Heart left ventricle (tissue), 16 donors: ENCODE measurements at regions not wholly inside any gene's neighbourhood (a gene's known extent, or its start where the extent isn't known, plus 50 kb on each side); places are given as distances from the start of the nearest gene placed in this dataset.

Experiments used
- ATAC-seq, 4 donors: fragments of 200-7000 bp; cut with Tn5 transposase; one replicate each; pipeline ENCODE4 v1.9.1; 2020 to 2022; ENCODE audit warnings: moderate library complexity in 4 of 4, mild to moderate bottlenecking in 3 of 4, moderate number of reproducible peaks in 1 of 4
- DNase-seq, 5 donors: peaks; one replicate each; pipeline ENCODE4 v3.0.0-alpha.2; 2020
- H3K27ac ChIP-seq, 12 donors: fragments of 200-600 bp; sonication (generic) in 4 of 12; one replicate each; pipeline versions ENCODE4 v1.5.0 to v1.8.0; 2016 to 2022; ENCODE audit warnings: mild to moderate bottlenecking in 2 of 12
- H3K27me3 ChIP-seq, 9 donors: fragments of 200-600 bp; sonication (generic) in 2 of 9; one replicate each; pipeline versions ENCODE4 v1.5.1 to v1.8.0; 2016 to 2022; ENCODE audit warnings: mild to moderate bottlenecking in 3 of 9
- H3K36me3 ChIP-seq, 9 donors: fragments of 200-600 bp; sonication (generic) in 2 of 9; one replicate each; pipeline versions ENCODE4 v1.5.0 to v1.8.0; 2018 to 2022; ENCODE audit warnings: mild to moderate bottlenecking in 2 of 9
- H3K4me1 ChIP-seq, 12 donors: fragments of 200-600 bp; sonication (generic) in 4 of 12; one replicate each; pipeline versions ENCODE4 v1.5.0 to v1.8.0; 2016 to 2022; ENCODE audit warnings: mild to moderate bottlenecking in 3 of 12
- H3K4me3 ChIP-seq, 12 donors: fragments of 200-600 bp; sonication (generic) in 4 of 12; one replicate each; pipeline versions ENCODE4 v1.5.0 to v1.8.0; 2017 to 2022; ENCODE audit warnings: mild to moderate bottlenecking in 9 of 12, moderate library complexity in 4 of 12
- H3K9me3 ChIP-seq, 12 donors: fragments of 200-600 bp; sonication (generic) in 4 of 12; one replicate each; pipeline versions ENCODE4 v1.5.0 to v1.8.0; 2016 to 2022; ENCODE audit warnings: mild to moderate bottlenecking in 1 of 12
- POLR2A ChIP-seq, 2 donors: fragments of 450-650 bp; IDR thresholded peaks; one replicate each; pipeline ENCODE4 v1.6.1; 2017; ENCODE audit warnings: antibody characterized with exemption in 2 of 2, mild to moderate bottlenecking in 2 of 2, moderate library complexity in 2 of 2
- WGBS, 4 donors: extraction: QIAGEN DNeasy Blood & Tissue Kit in 2 of 4; methylation state at CpG; one replicate each; pipeline versions ENCODE4 v1.1.5 to v1.1.7; 2013 to 2018; 5-methylcytosine and 5-hydroxymethylcytosine counted together
- intact Hi-C, 10 donors: fragments of 100-400 bp; cut with DNase I; formaldehyde crosslinking; loops; one replicate each; pipeline versions ENCODE4 v1.11.1 to v1.14.2; 2022
- TF ChIP-seq, protein P1 (sequence below), 12 donors: fragments of 200-600 bp; sonication (generic) in 4 of 12; IDR thresholded peaks; one replicate each; pipeline versions ENCODE4 v1.5.0 to v1.8.0; 2018 to 2022; ENCODE audit warnings: antibody characterized with exemption in 12 of 12, mild to moderate bottlenecking in 5 of 12
- donor health status: ischemic (EF 13 %, LVEDD 7.1; RV severe dilation, severe dysfunction).
- donor health status: healthy with polysubstance abuse.
- donor health status: DM: no; HTN: yes; CAD: no.
- donor health status: DM: no; HTN: no; CAD: no.
- donor health status: ischemic (EF 25% LVEDD 6.9; RV normal size, moderate dysfunction).
- donor health status: ischemic (EF 25% LVEDD 5.7; RV mildly dilated, moderate dysfunction).
- donor health status: healthy.
- donor health status: DM: yes; HTN: yes; CAD: no.
- donor health status: ischemic (EF 35%, LVEDD 5.7; RV mildly dilated, moderate dysfunction).
- donor health status: nonischemic (EF 11% LVEDD 7.7; RV severe dilation, severe dysfunction).
- donor health status: DM: yes; HTN: yes; CAD: no.
- donor health status: PGD.
- donor health status: ischemic (EF 29% LVEDD 5.4; RV normal size, mild dysfunction).
- donor health status: nonischemic (EF 23%, LVEDD 6.1; RV moderate dilation, normal function).

DNA sequence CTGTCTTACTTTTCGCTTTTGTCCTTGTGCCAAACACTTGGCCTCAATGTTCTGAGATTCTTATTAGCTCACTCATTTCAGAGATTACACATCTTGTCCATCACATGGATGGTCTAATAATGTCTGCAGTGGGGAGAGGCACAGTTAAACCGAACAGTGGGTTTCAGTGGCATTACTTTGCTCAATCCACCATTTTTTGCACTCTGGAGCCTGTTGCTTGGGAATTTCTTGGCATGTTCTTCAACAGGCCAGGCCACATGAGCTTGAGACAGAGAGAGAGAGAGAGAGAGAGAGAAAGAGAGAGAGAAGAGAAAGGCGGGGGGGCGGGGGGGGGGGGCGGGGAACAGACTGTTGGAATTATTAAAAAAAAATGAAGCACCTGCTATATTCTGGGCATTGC is 1327.8 kb upstream of the WWC1 start:
- Histone ChIP-seq H3K36me3 (no peaks in the 10 kb centered on the region), H3K9me3 (peaks cover 0 to 11% (median 0%) of the 10 kb centered on the region in 12 donors), H3K4me3 (no peak overlapping the region), H3K27ac (no peak overlapping the region), H3K4me1 (peaks cover 0 to 7% (median 0%) of the 10 kb centered on the region in 12 donors), H3K27me3 (no peaks in the 10 kb centered on the region)
- ATAC-seq (no peak), DNase-seq (no peak)
- TF ChIP-seq, protein P1, sequence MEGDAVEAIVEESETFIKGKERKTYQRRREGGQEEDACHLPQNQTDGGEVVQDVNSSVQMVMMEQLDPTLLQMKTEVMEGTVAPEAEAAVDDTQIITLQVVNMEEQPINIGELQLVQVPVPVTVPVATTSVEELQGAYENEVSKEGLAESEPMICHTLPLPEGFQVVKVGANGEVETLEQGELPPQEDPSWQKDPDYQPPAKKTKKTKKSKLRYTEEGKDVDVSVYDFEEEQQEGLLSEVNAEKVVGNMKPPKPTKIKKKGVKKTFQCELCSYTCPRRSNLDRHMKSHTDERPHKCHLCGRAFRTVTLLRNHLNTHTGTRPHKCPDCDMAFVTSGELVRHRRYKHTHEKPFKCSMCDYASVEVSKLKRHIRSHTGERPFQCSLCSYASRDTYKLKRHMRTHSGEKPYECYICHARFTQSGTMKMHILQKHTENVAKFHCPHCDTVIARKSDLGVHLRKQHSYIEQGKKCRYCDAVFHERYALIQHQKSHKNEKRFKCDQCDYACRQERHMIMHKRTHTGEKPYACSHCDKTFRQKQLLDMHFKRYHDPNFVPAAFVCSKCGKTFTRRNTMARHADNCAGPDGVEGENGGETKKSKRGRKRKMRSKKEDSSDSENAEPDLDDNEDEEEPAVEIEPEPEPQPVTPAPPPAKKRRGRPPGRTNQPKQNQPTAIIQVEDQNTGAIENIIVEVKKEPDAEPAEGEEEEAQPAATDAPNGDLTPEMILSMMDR (IDR thresholded peaks at IDR 0.05) = no peak
- no peak for TF ChIP-seq POLR2A (IDR thresholded peaks at IDR 0.05)
- intact Hi-C loops = no loop called here
- WGBS, 4 donors = 76 to 92% (median 85%) methylated on average over 5 of the region's 5 CpGs

DNA sequence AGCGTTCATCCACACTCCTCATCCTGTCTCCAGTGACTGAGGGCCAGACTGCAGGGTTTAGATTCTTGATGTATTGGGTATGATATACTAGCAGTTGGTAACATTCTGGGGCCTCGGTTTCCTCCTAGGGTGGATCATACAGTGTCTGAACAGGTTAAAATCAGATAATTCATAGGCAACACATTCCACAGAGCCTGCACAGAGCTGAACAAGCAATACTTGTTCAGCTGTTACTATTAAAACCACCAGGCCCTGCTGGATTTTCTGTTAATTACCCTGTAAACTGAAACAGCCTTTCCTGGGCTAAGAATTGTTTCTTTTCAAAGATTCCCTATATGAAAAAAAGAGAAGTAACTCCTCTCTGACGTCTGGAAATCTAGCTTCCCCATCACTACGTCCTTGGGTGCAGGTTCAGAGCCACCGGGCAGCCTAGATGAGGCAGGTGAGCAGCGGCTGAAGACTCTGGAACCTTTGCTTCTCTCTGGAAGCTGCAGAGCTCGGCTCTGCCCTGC is 1313.5 kb upstream of the WWC1 start:
- Histone ChIP-seq H3K27me3 (peaks cover 0 to 19% (median 5%) of the 10 kb centered on the region in 9 donors), H3K4me3 (peak overlapping the region in 10 of 12 donors; percentile 29 to 58 (median 50)), H3K9me3 (no peaks in the 10 kb centered on the region), H3K36me3 (no peaks in the 10 kb centered on the region), H3K4me1 (peaks cover 0 to 10% (median 3%) of the 10 kb centered on the region in 12 donors), H3K27ac (peak overlapping the region in 1 of 12 donors; percentile 64)
- DNase-seq (no peak), ATAC-seq (no peak)
- no peak for TF ChIP-seq POLR2A (IDR thresholded peaks at IDR 0.05)
- TF ChIP-seq, protein P1 (IDR thresholded peaks at IDR 0.05) = no peak
- 46 to 66% (median 55%) methylated on average over 6 to 7 of the region's 7 CpGs for WGBS, 4 donors
- intact Hi-C loops = no loop called here

DNA sequence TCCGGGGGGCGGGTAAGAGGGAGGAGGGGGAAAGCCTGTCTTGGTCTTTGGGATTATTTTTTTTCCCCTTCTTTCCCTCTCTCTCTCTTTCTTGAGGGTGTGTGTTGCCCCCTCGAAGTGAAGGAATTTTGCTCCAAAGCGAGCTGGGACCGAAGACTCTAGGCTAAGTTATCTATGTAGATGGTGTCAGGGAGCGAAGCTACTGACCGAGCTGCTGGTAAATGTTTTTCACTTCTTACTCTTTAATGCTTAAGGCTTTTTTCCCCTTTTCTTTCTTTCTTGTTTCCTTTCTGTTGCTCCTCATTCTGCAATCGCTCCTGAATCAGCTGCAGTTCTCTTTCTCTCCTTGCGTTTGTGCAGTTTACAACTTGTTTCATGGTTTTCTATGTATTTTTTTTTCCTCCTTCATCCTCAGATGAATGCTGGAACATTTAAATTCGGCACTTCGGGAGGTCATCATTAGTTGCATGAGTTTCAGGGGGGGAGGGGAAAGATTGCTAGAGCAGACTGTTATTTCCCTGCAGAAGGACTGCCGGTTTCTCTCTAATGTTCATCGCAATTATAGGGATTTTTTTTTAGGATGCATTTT is 1312.0 kb upstream of the WWC1 start:
- no peaks in the 10 kb centered on the region for H3K36me3 ChIP-seq
- DNase-seq (no peak), ATAC-seq (no peak)
- peak overlapping the region in 11 of 12 donors; percentile 15 to 58 (median 48) for H3K4me3 ChIP-seq
- intact Hi-C loops = no loop called here
- H3K9me3 ChIP-seq = no peaks in the 10 kb centered on the region
- peaks cover 0 to 19% (median 5%) of the 10 kb centered on the region in 9 donors for H3K27me3 ChIP-seq
- H3K4me1 ChIP-seq = peaks cover 0 to 10% (median 3%) of the 10 kb centered on the region in 12 donors
- TF ChIP-seq, protein P1 (IDR thresholded peaks at IDR 0.05) = no peak
- TF ChIP-seq POLR2A (IDR thresholded peaks at IDR 0.05) = no peak
- 1 to 2% (median 2%) methylated on average over 13 of the region's 13 CpGs for WGBS, 4 donors
- peak overlapping the region in 1 of 12 donors; percentile 64 for H3K27ac ChIP-seq

DNA sequence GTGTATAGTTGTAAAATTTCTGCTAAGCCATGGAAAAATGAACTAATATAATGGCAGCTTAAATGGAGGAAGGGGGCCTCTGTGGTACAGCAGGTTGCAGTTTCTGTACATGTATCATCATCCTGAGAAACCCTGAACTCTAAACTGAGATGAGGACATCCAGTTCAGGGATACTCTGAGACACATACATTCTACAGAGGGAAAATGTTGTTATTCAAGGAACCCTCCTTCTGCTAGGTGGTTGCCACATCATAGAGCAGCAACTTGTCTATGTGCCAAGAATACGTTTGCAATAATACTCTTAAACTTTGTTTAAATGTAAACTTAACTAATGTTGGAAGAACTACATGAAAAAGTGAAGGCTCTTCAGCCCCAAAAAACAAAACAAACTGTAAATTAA is 1310.8 kb upstream of the WWC1 start:
- DNase-seq (no peak), ATAC-seq (no peak)
- TF ChIP-seq, protein P1 (IDR thresholded peaks at IDR 0.05) = no peak
- TF ChIP-seq POLR2A (IDR thresholded peaks at IDR 0.05) = no peak
- Histone ChIP-seq H3K4me3 (no peak overlapping the region), H3K27ac (peak overlapping the region in 1 of 12 donors; percentile 64), H3K36me3 (no peaks in the 10 kb centered on the region), H3K9me3 (no peaks in the 10 kb centered on the region), H3K4me1 (peaks cover 0 to 10% (median 3%) of the 10 kb centered on the region in 12 donors), H3K27me3 (peaks cover 0 to 19% (median 5%) of the 10 kb centered on the region in 9 donors)
- intact Hi-C loops = no loop called here
- WGBS, 4 donors = 54 to 71% (median 62%) methylated on average over 1 of the region's 1 CpG
